Calu3 (cell line): ENCODE measurements at regions not wholly inside any gene's neighbourhood (a gene's known extent, or its start where the extent isn't known, plus 50 kb on each side); places are given as distances from the start of the nearest gene placed in this dataset.

Experiments
- BruUV-seq: library from RNA; stranded (reverse); fragments of 400-500 nt; replicated peaks from 2 replicates; lab custom pipeline; 2021; lab: Mats Ljungman, UMichigan
- CTCF ChIA-PET: fragments of 300-600 bp; sonication (Branson Sonifier 250); formaldehyde crosslinking; loops from one replicate; lab custom pipeline; 2022; ENCODE audit warnings: antibody characterized with exemption; lab: Charles Lee
- DNase-seq: peaks from one replicate; pipeline ENCODE4 v3.0.0; 2022
- H3K27ac Mint-ChIP-seq: one replicate; pipeline ENCODE4 v1.8.0; 2022; ENCODE audit warnings: mixed read lengths; ENCODE audit not compliant: unreplicated experiment
- H3K27me3 Mint-ChIP-seq: one replicate; pipeline ENCODE4 v1.8.0; 2022; ENCODE audit warnings: mixed read lengths; ENCODE audit not compliant: unreplicated experiment
- H3K36me3 Mint-ChIP-seq: one replicate; pipeline ENCODE4 v1.8.0; 2022; ENCODE audit warnings: mild to moderate bottlenecking, moderate library complexity, mixed read lengths; ENCODE audit not compliant: insufficient read depth, unreplicated experiment
- H3K4me1 Mint-ChIP-seq: one replicate; pipeline ENCODE4 v1.8.0; 2022; ENCODE audit warnings: mild to moderate bottlenecking, low read depth, mixed read lengths; ENCODE audit not compliant: unreplicated experiment
- H3K4me3 Mint-ChIP-seq: one replicate; pipeline ENCODE4 v1.8.0; 2022; ENCODE audit warnings: mild to moderate bottlenecking, low read depth, moderate library complexity, mixed read lengths; ENCODE audit not compliant: unreplicated experiment
- H3K9me3 Mint-ChIP-seq: one replicate; pipeline ENCODE4 v1.8.0; 2022; ENCODE audit warnings: low read depth, mixed read lengths; ENCODE audit not compliant: unreplicated experiment
- CTCF ChIP-seq: fragments of 200-600 bp; IDR thresholded peaks from one replicate; pipeline ENCODE4 v1.8.0; 2022; ENCODE audit warnings: antibody characterized with exemption; ENCODE audit not compliant: unreplicated experiment
- intact Hi-C: fragments of 100-400 bp; cut with micrococcal nuclease; formaldehyde crosslinking; loops from one replicate; pipeline ENCODE4 v1.10.0; 2022; ENCODE audit not compliant: unreplicated experiment

- Mint-ChIP-seq H3K36me3 (no peaks in the 10 kb centered on the region), H3K4me1 (no peaks in the 10 kb centered on the region), H3K9me3 (peaks cover 8% of the 10 kb centered on the region), H3K27ac (no peak overlapping the region), H3K27me3 (no peaks in the 10 kb centered on the region), H3K4me3 (no peak overlapping the region)
- no peak for DNase-seq
- CTCF ChIA-PET = no interaction called here
- intact Hi-C loops = no loop called here
- BruUV-seq = no TSS peak
- TF ChIP-seq CTCF = no peak
Observed at GRCh38 chrX:63470506-63470905, 119.4 kb upstream of the SPIN4 start.

DNA sequence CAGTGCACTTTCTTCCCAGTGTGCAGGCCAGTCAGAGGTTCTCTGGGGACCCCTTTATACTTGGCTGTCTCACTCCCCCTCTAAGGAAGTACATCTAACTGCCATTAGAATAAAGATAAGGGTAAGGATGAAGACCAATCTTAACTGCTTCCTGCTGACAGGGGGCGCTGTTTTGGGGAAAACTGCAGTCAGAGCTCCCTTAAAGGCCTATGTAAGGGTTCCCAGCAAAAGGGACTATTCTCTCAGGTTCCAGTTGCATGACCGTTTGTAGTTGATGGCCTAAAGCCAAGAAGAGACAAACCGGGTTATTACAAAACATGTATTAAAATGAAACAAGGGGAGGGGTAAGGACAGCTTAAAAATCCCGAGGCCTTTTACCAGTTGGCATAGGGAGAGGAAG is 115.6 kb upstream of the SPIN4 start:
- H3K36me3 Mint-ChIP-seq = no peaks in the 10 kb centered on the region
- H3K9me3 Mint-ChIP-seq = peaks cover 9% of the 10 kb centered on the region
- intact Hi-C loops = no loop called here
- CTCF ChIA-PET = no interaction called here
- H3K27ac Mint-ChIP-seq = no peak overlapping the region
- TF ChIP-seq CTCF = no peak
- no peak overlapping the region for H3K4me3 Mint-ChIP-seq
- DNase-seq = no peak
- no TSS peak for BruUV-seq
- H3K27me3 Mint-ChIP-seq = no peaks in the 10 kb centered on the region
- no peaks in the 10 kb centered on the region for H3K4me1 Mint-ChIP-seq

DNA sequence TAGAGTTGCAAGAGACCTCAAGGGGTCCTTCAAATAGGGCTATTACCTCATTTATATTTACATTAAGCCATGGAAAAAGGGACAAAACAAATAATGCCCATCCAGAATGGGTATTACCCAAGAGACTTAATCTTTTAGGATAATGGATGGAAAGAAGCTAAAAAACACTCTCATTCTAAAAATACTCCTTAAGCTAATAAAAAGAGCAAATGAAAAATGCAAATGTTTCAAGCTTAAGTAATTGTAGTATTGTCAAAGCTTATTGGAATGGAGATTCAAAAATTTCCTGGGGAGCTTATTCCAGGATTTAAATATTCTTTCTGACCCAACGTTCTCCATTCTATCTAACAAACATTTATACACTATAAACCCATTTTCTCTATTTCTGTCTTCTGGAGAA is 107.8 kb upstream of the SPIN4 start:
- Mint-ChIP-seq H3K36me3 (no peaks in the 10 kb centered on the region), H3K4me3 (no peak overlapping the region), H3K27ac (no peak overlapping the region), H3K9me3 (peaks cover 6% of the 10 kb centered on the region), H3K4me1 (no peaks in the 10 kb centered on the region), H3K27me3 (no peaks in the 10 kb centered on the region)
- CTCF ChIA-PET = no interaction called here
- intact Hi-C loops = no loop called here
- no peak for DNase-seq
- BruUV-seq = no TSS peak
- no peak for TF ChIP-seq CTCF

- no peaks in the 10 kb centered on the region for H3K27me3 Mint-ChIP-seq
- H3K27ac Mint-ChIP-seq = no peak overlapping the region
- DNase-seq = no peak
- H3K4me3 Mint-ChIP-seq = no peak overlapping the region
- no peak for TF ChIP-seq CTCF
- intact Hi-C loops = no loop called here
- no peaks in the 10 kb centered on the region for H3K4me1 Mint-ChIP-seq
- CTCF ChIA-PET = no interaction called here
- no TSS peak for BruUV-seq
- peaks cover 7% of the 10 kb centered on the region for H3K36me3 Mint-ChIP-seq
- H3K9me3 Mint-ChIP-seq = peaks cover 21% of the 10 kb centered on the region
Observed at GRCh38 chrX:63453571-63453970, 102.4 kb upstream of the SPIN4 start.
